K562 (cell line): ENCODE measurements at regions not wholly inside any gene's neighbourhood (a gene's known extent, or its start where the extent isn't known, plus 50 kb on each side); places are given as distances from the start of the nearest gene placed in this dataset.

Experiments
- ATAC-seq: fragments of 200-7000 bp; cut with Tn5 transposase; 3 replicates; pipeline ENCODE4 v1.9.1; 2020; ENCODE audit warnings: moderate library complexity
- BruUV-seq: library from RNA; stranded (reverse); fragments of 400-500 nt; replicated peaks from 2 replicates; lab custom pipeline; 2021; lab: Mats Ljungman, UMichigan
- CTCF ChIA-PET: fragments of 300-600 bp; formaldehyde crosslinking; extraction: SDS; loops from one replicate; lab custom pipeline; 2021; ENCODE audit warnings: low intra/inter-chr PET ratio; lab: Yijun Ruan, JAX
- POLR2A ChIA-PET: fragments of 300-600, 350-650 bp; sonication (Branson Sonifier 250); formaldehyde crosslinking; extraction: SDS; loops from one replicate; lab custom pipeline; 2021; ENCODE audit warnings: antibody characterized with exemption, inconsistent platforms; lab: Yijun Ruan, JAX
- DNase-seq, 4 experiments: peaks; one replicate each; pipeline versions ENCODE4 v3.0.0 to v3.0.0-alpha.2; 2011 to 2018; ENCODE audit warnings: low spot score in 3 of 4, mixed read lengths in 3 of 4; ENCODE audit errors: extremely low read depth in 1 of 4
- FAIRE-seq: peaks from 2 replicates; lab custom pipeline; 2011; peaks lifted over from hg19 to GRCh38; lab: Jason Lieb, UNC
- H2AFZ ChIP-seq: 2 replicates; pipeline ENCODE4 v1.6.0; 2011; ENCODE audit warnings: low read depth, low read length, control low read depth, inconsistent platforms
- H3K27ac ChIP-seq: fragments of 200-600 bp; 3 replicates; pipeline ENCODE4 v1.8.0; 2011; ENCODE audit warnings: low read depth, mild to moderate bottlenecking, control low read depth, inconsistent platforms, low read length, moderate library complexity, mixed read lengths; ENCODE audit errors: extremely low read depth
- H3K27me3 ChIP-seq, 2 experiments: fragments of 300-600 bp in 1 of 2; 2 replicates in 1 of 2; 3 replicates in 1 of 2; pipeline versions ENCODE4 v1.6.0 to v1.8.0; 2011; ENCODE audit warnings: inconsistent platforms in 2 of 2, low read length in 2 of 2, mild to moderate bottlenecking in 1 of 2, mixed read lengths in 1 of 2, moderate library complexity in 1 of 2; ENCODE audit not compliant: control insufficient read depth in 2 of 2, insufficient read depth in 2 of 2
- H3K36me3 ChIP-seq: fragments of 300-600 bp; 3 replicates; pipeline ENCODE4 v1.8.0; 2011; ENCODE audit warnings: mild to moderate bottlenecking, low read length, inconsistent platforms; ENCODE audit not compliant: control insufficient read depth, insufficient read depth
- H3K4me1 ChIP-seq, 2 experiments: fragments of 200-600 bp in 1 of 2; replicated peaks in 1 of 2; 2 replicates in 1 of 2; 3 replicates in 1 of 2; pipeline versions ENCODE4 v1.5.1 to v1.8.0; 2011; ENCODE audit warnings: inconsistent platforms in 2 of 2, low read length in 2 of 2, mild to moderate bottlenecking in 1 of 2, mixed read lengths in 1 of 2, moderate library complexity in 1 of 2; ENCODE audit not compliant: control insufficient read depth in 2 of 2, insufficient read depth in 2 of 2
- H3K4me2 ChIP-seq: 2 replicates; pipeline ENCODE4 v1.6.1; 2011; ENCODE audit warnings: low read length, control low read depth, inconsistent platforms, mixed read lengths; ENCODE audit not compliant: insufficient read depth
- H3K4me3 ChIP-seq: fragments of 200-600 bp; sonication (generic), shearing (Covaris generic); 2 replicates; pipeline ENCODE4 v1.5.1; 2016; ENCODE audit warnings: control low read depth, inconsistent platforms
- H3K79me2 ChIP-seq: fragments of 200-600 bp; 3 replicates; pipeline ENCODE4 v1.8.0; 2011; ENCODE audit warnings: low read length, inconsistent platforms; ENCODE audit not compliant: control insufficient read depth, insufficient read depth
- H3K9ac ChIP-seq, 2 experiments: 2 replicates each; pipeline versions ENCODE4 v1.6.0 to v1.6.1; 2011; ENCODE audit warnings: low read depth in 2 of 2, low read length in 2 of 2, control low read depth in 1 of 2, inconsistent platforms in 1 of 2, mild to moderate bottlenecking in 1 of 2, mixed read lengths in 1 of 2; ENCODE audit not compliant: insufficient read depth in 1 of 2
- H3K9me1 ChIP-seq: one replicate; pipeline ENCODE4 v1.6.0; 2011; ENCODE audit warnings: inconsistent platforms, mild to moderate bottlenecking, low read length, moderate library complexity; ENCODE audit not compliant: control insufficient read depth, insufficient read depth
- H3K9me3 ChIP-seq: replicated peaks from 2 replicates; pipeline ENCODE4 v1.5.1; 2011; ENCODE audit warnings: low read depth, low read length, inconsistent platforms; ENCODE audit not compliant: control insufficient read depth, insufficient read depth
- H4K20me1 ChIP-seq: replicated peaks from 2 replicates; pipeline ENCODE4 v1.6.1; 2011; ENCODE audit warnings: low read length, inconsistent platforms, mixed read lengths; ENCODE audit not compliant: control insufficient read depth, insufficient read depth
- CGGBP1 ChIP-seq: fragments of 250-450 bp; sonication (Bioruptor Pico); IDR thresholded peaks from 2 replicates; pipeline ENCODE4 v1.9.0; 2021; ENCODE audit warnings: mild to moderate bottlenecking
- CREM ChIP-seq: IDR thresholded peaks from 2 replicates; pipeline ENCODE4 v1.6.1; 2014; ENCODE audit warnings: antibody characterized with exemption, low read depth
- EHMT2 ChIP-seq: fragments of 450-650 bp; IDR thresholded peaks from 2 replicates; pipeline ENCODE4 v1.6.1; 2018; ENCODE audit warnings: antibody characterized with exemption
- ESRRB ChIP-seq: fragments of 250-450 bp; sonication (Bioruptor Pico); IDR thresholded peaks from 2 replicates; pipeline ENCODE4 v1.5.0; 2020; ENCODE audit warnings: mild to moderate bottlenecking, moderate library complexity, borderline replicate concordance
- HDAC8 ChIP-seq: fragments of 450-650 bp; IDR thresholded peaks from 2 replicates; pipeline ENCODE4 v1.6.1; 2016; ENCODE audit warnings: mild to moderate bottlenecking, missing genetic modification characterization, moderate library complexity, missing compliant biosample characterization
- ILK ChIP-seq: fragments of 450-650 bp; IDR thresholded peaks from 2 replicates; pipeline ENCODE4 v1.6.1; 2016; ENCODE audit warnings: missing genetic modification characterization, low read depth, mild to moderate bottlenecking, missing compliant biosample characterization, moderate library complexity, borderline replicate concordance
- MAFF ChIP-seq: IDR thresholded peaks from 2 replicates; pipeline ENCODE4 v1.6.1; 2012; ENCODE audit warnings: low read length, improper control_type of control experiment
- NR0B1 ChIP-seq: fragments of 450-650 bp; IDR thresholded peaks from one replicate; pipeline ENCODE4 v1.6.1; 2018; ENCODE audit warnings: mild to moderate bottlenecking, moderate library complexity; ENCODE audit not compliant: partially characterized antibody
- RNF2 ChIP-seq: sonication (generic); IDR thresholded peaks from 2 replicates; pipeline ENCODE4 v1.6.1; 2016
- SAFB2 ChIP-seq: fragments of 200-400 bp; formaldehyde crosslinking; IDR thresholded peaks from 2 replicates; pipeline ENCODE4 v1.6.1; 2018; ENCODE audit warnings: borderline replicate concordance, low read length, low read depth, moderate library complexity; ENCODE audit not compliant: severe bottlenecking
- SMARCB1 ChIP-seq: IDR thresholded peaks from 2 replicates; pipeline ENCODE4 v1.6.1; 2011; ENCODE audit warnings: improper control_type of control experiment, low read depth; ENCODE audit not compliant: insufficient read length
- TCF3 ChIP-seq: sonication (generic); formaldehyde crosslinking; IDR thresholded peaks from 2 replicates; pipeline ENCODE4 v1.4.0; 2020; ENCODE audit warnings: mild to moderate bottlenecking, missing genetic modification reagents
- THRAP3 ChIP-seq: fragments of 450-650 bp; IDR thresholded peaks from 2 replicates; pipeline ENCODE4 v1.6.1; 2016; ENCODE audit warnings: mild to moderate bottlenecking, inconsistent platforms, borderline replicate concordance
- ZBTB7A ChIP-seq: IDR thresholded peaks from 2 replicates; pipeline ENCODE4 v1.6.1; 2011; ENCODE audit warnings: low read depth, mild to moderate bottlenecking, low read length, moderate library complexity, borderline replicate concordance; ENCODE audit not compliant: control insufficient read depth
- ZFP30 ChIP-seq: fragments of 250-450 bp; sonication (Bioruptor Pico); IDR thresholded peaks from 2 replicates; pipeline ENCODE4 v1.8.0; 2022; ENCODE audit warnings: moderate library complexity, mild to moderate bottlenecking, inconsistent platforms, borderline replicate concordance
- ZNF217 ChIP-seq: sonication (generic); formaldehyde crosslinking; IDR thresholded peaks from 2 replicates; pipeline ENCODE4 v1.8.0; 2022; ENCODE audit warnings: mild to moderate bottlenecking, missing genetic modification reagents
- ZNF3 ChIP-seq: fragments of 250-450 bp; sonication (Bioruptor Pico); IDR thresholded peaks from 2 replicates; pipeline ENCODE4 v1.5.0; 2021; ENCODE audit warnings: mild to moderate bottlenecking, moderate library complexity
- ZNF644 ChIP-seq: fragments of 200-800 bp; sonication (Bioruptor generic); IDR thresholded peaks from 2 replicates; pipeline ENCODE4 v1.6.1; 2016; ENCODE audit warnings: low read depth, missing genetic modification characterization, missing compliant biosample characterization
- WGBS: fragments of 100-300 bp; shearing (Covaris generic); methylation state at CpG from one replicate; pipeline ENCODE4 v1.1.6; 2016; ENCODE audit warnings: low coverage, mixed read lengths; ENCODE audit not compliant: insufficient coverage; ENCODE audit errors: missing lambda C conversion rate; 5-methylcytosine and 5-hydroxymethylcytosine counted together
- in situ Hi-C: fragments of 300-500 bp; cut with MboI; formaldehyde crosslinking; loops from 4 replicates; pipeline ENCODE4 v1.15.0; 2018; ENCODE audit warnings: inconsistent platforms, mixed read lengths
- intact Hi-C: fragments of 100-400 bp; cut with micrococcal nuclease; formaldehyde crosslinking; loops from 2 replicates; pipeline ENCODE4 v1.14.2; 2022
- TF ChIP-seq, protein P1 (sequence below): sonication (generic); formaldehyde crosslinking; IDR thresholded peaks from 2 replicates; pipeline ENCODE4 v1.8.1; 2022; ENCODE audit warnings: missing genetic modification reagents
- TF ChIP-seq, protein P2 (sequence below): fragments of 450-650 bp; formaldehyde crosslinking; IDR thresholded peaks from 2 replicates; pipeline ENCODE4 v1.4.0; 2022; ENCODE audit warnings: missing genetic modification characterization

GRCh38 chr20:7493311-7493710 lies 446.9 kb downstream of the HAO1 start:
- H3K4me1 ChIP-seq, result no peaks in the 10 kb centered on the region
- no peaks in the 10 kb centered on the region for H4K20me1 ChIP-seq
- in situ Hi-C loops, result no loop called here
- no peak overlapping the region for H3K9ac ChIP-seq
- H3K4me2 ChIP-seq, result no peak overlapping the region
- no peaks in the 10 kb centered on the region for H3K27me3 ChIP-seq
- H3K4me3 ChIP-seq, result no peak overlapping the region
- no peaks in the 10 kb centered on the region for H3K79me2 ChIP-seq
- TF ChIP-seq SAFB2 (no peak), TCF3 (CRISPR knock-in tag) (no peak), ZNF644 (tag) (no peak), MAFF (no peak), SMARCB1 (no peak), ZBTB7A (no peak), RNF2 (no peak), NR0B1 (no peak), ZNF3 (no peak), ESRRB (no peak), THRAP3 (no peak), CGGBP1 (CRISPR knock-in tag) (no peak), HDAC8 (tag) (no peak), ZNF217 (CRISPR knock-in tag) (no peak), ILK (no peak), ZFP30 (CRISPR knock-in tag) (no peak), CREM (no peak), EHMT2 (no peak)
- TF ChIP-seq, protein P1, sequence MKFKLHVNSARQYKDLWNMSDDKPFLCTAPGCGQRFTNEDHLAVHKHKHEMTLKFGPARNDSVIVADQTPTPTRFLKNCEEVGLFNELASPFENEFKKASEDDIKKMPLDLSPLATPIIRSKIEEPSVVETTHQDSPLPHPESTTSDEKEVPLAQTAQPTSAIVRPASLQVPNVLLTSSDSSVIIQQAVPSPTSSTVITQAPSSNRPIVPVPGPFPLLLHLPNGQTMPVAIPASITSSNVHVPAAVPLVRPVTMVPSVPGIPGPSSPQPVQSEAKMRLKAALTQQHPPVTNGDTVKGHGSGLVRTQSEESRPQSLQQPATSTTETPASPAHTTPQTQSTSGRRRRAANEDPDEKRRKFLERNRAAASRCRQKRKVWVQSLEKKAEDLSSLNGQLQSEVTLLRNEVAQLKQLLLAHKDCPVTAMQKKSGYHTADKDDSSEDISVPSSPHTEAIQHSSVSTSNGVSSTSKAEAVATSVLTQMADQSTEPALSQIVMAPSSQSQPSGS (CRISPR knock-in tag), result no peak
- TF ChIP-seq, protein P2, sequence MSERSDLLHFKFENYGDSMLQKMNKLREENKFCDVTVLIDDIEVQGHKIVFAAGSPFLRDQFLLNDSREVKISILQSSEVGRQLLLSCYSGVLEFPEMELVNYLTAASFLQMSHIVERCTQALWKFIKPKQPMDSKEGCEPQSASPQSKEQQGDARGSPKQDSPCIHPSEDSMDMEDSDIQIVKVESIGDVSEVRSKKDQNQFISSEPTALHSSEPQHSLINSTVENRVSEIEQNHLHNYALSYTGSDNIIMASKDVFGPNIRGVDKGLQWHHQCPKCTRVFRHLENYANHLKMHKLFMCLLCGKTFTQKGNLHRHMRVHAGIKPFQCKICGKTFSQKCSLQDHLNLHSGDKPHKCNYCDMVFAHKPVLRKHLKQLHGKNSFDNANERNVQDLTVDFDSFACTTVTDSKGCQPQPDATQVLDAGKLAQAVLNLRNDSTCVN (CRISPR knock-in tag), result no peak
- CTCF ChIA-PET, result no interaction called here
- 0% methylated on average over 1 of the region's 2 CpGs for WGBS
- no peaks in the 10 kb centered on the region for H3K9me3 ChIP-seq
- ATAC-seq (no peak), DNase-seq (no peak), FAIRE-seq (no peak)
- H3K36me3 ChIP-seq, result no peaks in the 10 kb centered on the region
- no peaks in the 10 kb centered on the region for H3K9me1 ChIP-seq
- BruUV-seq, result no TSS peak
- no peak overlapping the region for H3K27ac ChIP-seq
- no peak overlapping the region for H2AFZ ChIP-seq
- intact Hi-C loops, result no loop called here
- POLR2A ChIA-PET, result no interaction called here
